ENCODE measurements at regions not wholly inside any gene's neighbourhood (a gene's known extent, or its start where the extent isn't known, plus 50 kb on each side); places are given as distances from the start of the nearest gene placed in this dataset.

GRCh38 chr10:107626862-107627261 is 462.4 kb upstream of the SORCS1 start:
- intact Hi-C loops (cut with micrococcal nuclease): no loop called here
- Mint-ChIP-seq H3K9me3 (ENCODE audit: unreplicated experiment) (no peaks in the 10 kb centered on the region), H3K27me3 (ENCODE audit: insufficient read depth, unreplicated experiment) (no peaks in the 10 kb centered on the region), H3K36me3 (ENCODE audit: insufficient read depth, unreplicated experiment) (no peaks in the 10 kb centered on the region), H3K27ac (ENCODE audit: low read depth, unreplicated experiment) (no peak overlapping the region), H3K4me1 (ENCODE audit: insufficient read depth, unreplicated experiment) (no peaks in the 10 kb centered on the region), H3K4me3 (ENCODE audit: unreplicated experiment) (no peak overlapping the region)
- DNase-seq (ENCODE audit: unreplicated experiment): no peak
- ChIA-PET POLR2A (no interaction called here), CTCF (no interaction called here)
- TF ChIP-seq CTCF (IDR thresholded peaks at IDR 0.05; ENCODE audit: unreplicated experiment): no peak
- no TSS peak for BruUV-seq (replicated peaks)

GRCh38 chr10:107623292-107623691 is 458.8 kb upstream of the SORCS1 start:
- ChIA-PET CTCF (no interaction called here), POLR2A (no interaction called here)
- Mint-ChIP-seq H3K27me3 (ENCODE audit: insufficient read depth, unreplicated experiment) (no peaks in the 10 kb centered on the region), H3K4me3 (ENCODE audit: unreplicated experiment) (no peak overlapping the region), H3K36me3 (ENCODE audit: insufficient read depth, unreplicated experiment) (no peaks in the 10 kb centered on the region), H3K4me1 (ENCODE audit: insufficient read depth, unreplicated experiment) (peaks cover 14% of the 10 kb centered on the region), H3K9me3 (ENCODE audit: unreplicated experiment) (no peaks in the 10 kb centered on the region), H3K27ac (ENCODE audit: low read depth, unreplicated experiment) (no peak overlapping the region)
- DNase-seq (ENCODE audit: unreplicated experiment): no peak
- no TSS peak for BruUV-seq (replicated peaks)
- no peak for TF ChIP-seq CTCF (IDR thresholded peaks at IDR 0.05; ENCODE audit: unreplicated experiment)
- intact Hi-C loops (cut with micrococcal nuclease): no loop called here

GRCh38 chr10:107619139-107619538 is 454.6 kb upstream of the SORCS1 start:
- TF ChIP-seq CTCF (IDR thresholded peaks at IDR 0.05; ENCODE audit: unreplicated experiment): no peak
- no TSS peak for BruUV-seq (replicated peaks)
- H3K36me3 Mint-ChIP-seq (ENCODE audit: insufficient read depth, unreplicated experiment): no peaks in the 10 kb centered on the region
- POLR2A ChIA-PET: interaction anchor here (1.3 kb wide), 1 partner anchor 9 kb away, joined by 4 read pairs; no protein-coding TSS in a partner anchor
- no peak overlapping the region for H3K4me3 Mint-ChIP-seq (ENCODE audit: unreplicated experiment)
- H3K4me1 Mint-ChIP-seq (ENCODE audit: insufficient read depth, unreplicated experiment): peaks cover 34% of the 10 kb centered on the region
- peaks cover 6% of the 10 kb centered on the region for H3K9me3 Mint-ChIP-seq (ENCODE audit: unreplicated experiment)
- no peaks in the 10 kb centered on the region for H3K27me3 Mint-ChIP-seq (ENCODE audit: insufficient read depth, unreplicated experiment)
- DNase-seq (ENCODE audit: unreplicated experiment): no peak
- peak overlapping the region; percentile 25 for H3K27ac Mint-ChIP-seq (ENCODE audit: low read depth, unreplicated experiment)
- intact Hi-C loops (cut with micrococcal nuclease): loop anchor here (5.0 to 10.0 kb wide), 2 partner anchors 116 to 193 kb away; no protein-coding TSS in a partner anchor
- CTCF ChIA-PET: interaction anchor here (0.6 kb wide), 1 partner anchor 200 kb away, joined by 4 read pairs; no protein-coding TSS in a partner anchor

GRCh38 chr10:107618504-107618994 is 454.0 kb upstream of the SORCS1 start:
- intact Hi-C loops (cut with micrococcal nuclease): loop anchor here (5.0 to 10.0 kb wide), 2 partner anchors 116 to 194 kb away; no protein-coding TSS in a partner anchor
- Mint-ChIP-seq H3K4me3 (ENCODE audit: unreplicated experiment) (no peak overlapping the region), H3K27ac (ENCODE audit: low read depth, unreplicated experiment) (peak overlapping the region; percentile 25), H3K27me3 (ENCODE audit: insufficient read depth, unreplicated experiment) (no peaks in the 10 kb centered on the region), H3K4me1 (ENCODE audit: insufficient read depth, unreplicated experiment) (peaks cover 34% of the 10 kb centered on the region), H3K36me3 (ENCODE audit: insufficient read depth, unreplicated experiment) (no peaks in the 10 kb centered on the region), H3K9me3 (ENCODE audit: unreplicated experiment) (peaks cover 6% of the 10 kb centered on the region)
- CTCF ChIA-PET: no interaction called here
- peak; percentile 50 for DNase-seq (ENCODE audit: unreplicated experiment)
- POLR2A ChIA-PET: interaction anchor here (1.0 to 1.3 kb wide), 2 partner anchors 8 to 76 kb away, joined by 3 to 4 read pairs; no protein-coding TSS in a partner anchor
- BruUV-seq (replicated peaks): no TSS peak
- TF ChIP-seq CTCF (IDR thresholded peaks at IDR 0.05; ENCODE audit: unreplicated experiment): no peak

Measured in MCF 10A (cell line).